PC-9 (cell line): ENCODE measurements at regions not wholly inside any gene's neighbourhood (a gene's known extent, or its start where the extent isn't known, plus 50 kb on each side); places are given as distances from the start of the nearest gene placed in this dataset.

Source experiments
- CTCF ChIP-seq: fragments of 200-600 bp; sonication (generic); conservative IDR thresholded peaks from 2 replicates; pipeline ENCODE4 v1.6.1; 2017; ENCODE audit warnings: mixed run types, antibody characterized with exemption, mild to moderate bottlenecking, moderate library complexity
- EZH2 ChIP-seq: fragments of 200-600 bp; sonication (generic); IDR thresholded peaks from 2 replicates; pipeline ENCODE4 v1.8.0; 2017; ENCODE audit warnings: antibody characterized with exemption, low read depth

- TF ChIP-seq CTCF: no peak
- TF ChIP-seq EZH2: no peak
Measured at GRCh38 chr13:78372581-78372980, 230.8 kb downstream of the POU4F1 start.
